G401 (cell line): ENCODE measurements at regions not wholly inside any gene's neighbourhood (a gene's known extent, or its start where the extent isn't known, plus 50 kb on each side); places are given as distances from the start of the nearest gene placed in this dataset.

Experiments used
- DNase-seq: peaks from one replicate; pipeline ENCODE4 v3.0.0-alpha.2; 2015; ENCODE audit warnings: low spot score
- in situ Hi-C: cut with HindIII; loops from 2 replicates; pipeline ENCODE4 v1.10.0; 2016; ENCODE audit warnings: low sequenced_read_pairs, mixed read lengths

- no peak for DNase-seq
- in situ Hi-C loops: no loop called here
Observed at GRCh38 chr9:129359916-129360536, 182.0 kb upstream of the IER5L start.

DNA sequence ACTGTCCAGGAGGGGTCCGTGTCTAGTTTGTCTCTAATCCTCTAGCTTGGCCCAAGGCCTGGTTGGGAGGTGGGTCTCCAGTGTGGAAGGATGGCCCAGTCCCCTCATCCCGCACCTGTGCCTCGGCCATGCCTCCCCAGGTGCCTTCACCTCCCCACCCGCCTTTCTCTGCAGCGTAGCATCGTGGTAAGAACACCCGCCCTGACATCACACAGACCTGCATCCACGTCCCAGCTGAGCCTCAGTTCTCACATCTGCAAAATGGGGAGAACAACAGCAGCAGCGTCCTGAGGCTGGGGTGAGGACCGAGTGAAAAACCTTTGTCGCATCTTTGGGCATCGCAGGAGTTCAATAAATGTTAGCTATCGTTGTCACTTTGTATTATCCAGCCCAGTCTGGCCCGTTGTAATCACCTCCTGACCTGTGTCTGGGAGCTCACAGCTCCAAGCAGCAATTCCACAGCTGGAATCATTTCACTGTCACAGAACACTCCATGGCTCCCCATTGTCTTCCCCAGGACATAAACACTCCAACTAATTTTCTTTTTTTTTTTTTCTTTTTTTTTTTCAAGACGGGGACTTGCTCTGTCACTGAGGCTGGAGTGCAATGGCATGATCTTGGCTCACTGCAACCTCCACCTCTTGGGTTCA is 181.2 kb upstream of the IER5L start:
- in situ Hi-C loops: no loop called here
- no peak for DNase-seq

GRCh38 chr9:129358621-129359154 is 180.6 kb upstream of the IER5L start:
- in situ Hi-C loops: no loop called here

DNA sequence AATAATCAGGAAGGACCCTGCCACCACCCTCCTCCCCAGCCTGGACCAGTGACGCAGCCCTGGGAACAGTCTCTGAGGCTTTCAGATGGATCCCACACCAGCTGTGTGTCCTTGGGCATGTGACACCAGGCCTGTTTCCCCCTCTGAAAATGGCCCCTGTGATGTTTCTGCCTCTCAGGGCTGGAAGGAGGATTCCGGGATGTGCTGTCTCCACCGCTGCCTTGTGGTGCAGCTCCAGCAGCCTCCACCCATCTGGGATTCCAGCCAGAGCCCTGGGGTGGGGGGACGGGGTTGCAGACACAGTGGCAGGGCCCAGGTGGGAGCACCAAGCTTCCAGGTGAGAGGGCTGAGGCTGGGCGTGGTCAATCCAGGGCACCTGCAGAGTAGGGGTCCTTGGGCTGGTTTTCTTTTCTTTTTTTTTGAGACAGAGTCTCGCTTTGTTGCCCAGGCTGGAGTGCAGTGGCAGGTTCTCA is 179.7 kb upstream of the IER5L start:
- no peak for DNase-seq
- in situ Hi-C loops: no loop called here

More at GRCh38 chr9:129358621-129359154, 180.6 kb upstream of the IER5L start:
- no peak for DNase-seq

DNA sequence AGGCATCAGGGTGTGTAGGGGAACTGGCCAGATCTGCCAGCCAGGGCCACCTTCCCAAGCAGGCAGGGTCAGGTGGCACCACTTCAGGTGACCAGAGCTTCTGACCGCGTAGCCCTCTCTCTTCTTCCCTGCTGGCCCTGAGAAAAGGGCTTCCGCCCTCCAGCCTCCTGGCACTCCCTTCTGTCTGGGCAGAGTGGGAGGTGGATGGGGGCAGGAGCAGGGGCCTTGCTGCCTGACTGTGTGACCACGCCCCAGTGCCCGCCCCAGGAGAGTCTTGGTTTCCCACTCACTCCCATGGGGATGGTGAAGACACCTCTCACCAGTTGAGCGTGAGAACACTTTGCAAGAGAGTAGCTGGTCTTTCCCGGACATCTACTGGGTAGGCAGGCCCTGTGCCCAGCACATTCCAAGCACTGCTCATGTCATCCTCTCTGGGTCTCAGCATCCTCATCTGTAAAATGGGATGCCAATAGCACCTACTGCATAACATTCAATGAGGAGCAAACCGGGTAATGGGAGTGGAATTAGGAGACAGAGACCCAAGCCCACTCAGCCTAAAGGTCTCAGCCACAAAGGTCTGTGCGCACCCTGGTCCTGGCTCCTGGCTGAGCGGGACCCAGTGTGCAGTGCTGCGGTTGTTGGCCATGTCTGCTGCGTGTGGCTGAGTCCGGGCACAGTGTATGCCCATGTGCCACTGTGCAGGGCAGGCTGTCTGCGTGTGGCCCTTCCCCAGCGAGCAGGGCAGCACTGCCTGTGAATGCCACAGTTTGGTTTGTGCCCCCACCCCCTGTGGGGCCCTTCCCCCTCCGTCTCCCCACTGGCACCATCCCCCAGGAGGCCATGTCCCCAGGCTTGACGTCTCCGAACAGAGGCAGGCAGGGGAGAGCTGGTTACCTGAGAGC is 179.1 kb upstream of the IER5L start:
- DNase-seq: no peak
- in situ Hi-C loops: no loop called here

- no peak for DNase-seq
- in situ Hi-C loops: no loop called here
Observed at GRCh38 chr9:129355631-129356030, 177.6 kb upstream of the IER5L start.

DNA sequence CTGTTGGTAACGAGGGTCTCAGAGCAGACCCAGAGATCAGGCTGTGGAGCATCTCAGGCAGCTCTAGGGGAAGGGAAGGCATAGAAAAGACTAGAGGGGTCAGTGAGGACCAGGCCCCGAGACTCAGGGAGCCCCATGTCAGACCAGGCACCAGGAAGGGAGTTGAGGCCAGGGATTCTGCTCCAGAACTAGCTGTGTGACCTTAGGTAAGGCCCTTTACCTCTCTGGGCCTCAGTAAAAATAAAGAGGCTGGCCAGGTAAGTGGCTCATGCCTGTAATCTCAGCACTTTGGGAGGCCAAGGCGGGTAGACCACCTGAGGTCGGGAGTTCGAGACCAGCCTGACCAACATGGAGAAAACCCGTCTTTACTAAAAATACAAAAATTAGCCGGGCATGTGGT is 176.4 kb upstream of the IER5L start:
- in situ Hi-C loops: no loop called here
- no peak for DNase-seq

- in situ Hi-C loops: no loop called here
- no peak for DNase-seq
Observed at GRCh38 chr9:129353697-129354336, 175.8 kb upstream of the IER5L start.

GRCh38 chr9:129352146-129352865 is 174.2 kb upstream of the IER5L start:
- no peak for DNase-seq
- in situ Hi-C loops: no loop called here

DNA sequence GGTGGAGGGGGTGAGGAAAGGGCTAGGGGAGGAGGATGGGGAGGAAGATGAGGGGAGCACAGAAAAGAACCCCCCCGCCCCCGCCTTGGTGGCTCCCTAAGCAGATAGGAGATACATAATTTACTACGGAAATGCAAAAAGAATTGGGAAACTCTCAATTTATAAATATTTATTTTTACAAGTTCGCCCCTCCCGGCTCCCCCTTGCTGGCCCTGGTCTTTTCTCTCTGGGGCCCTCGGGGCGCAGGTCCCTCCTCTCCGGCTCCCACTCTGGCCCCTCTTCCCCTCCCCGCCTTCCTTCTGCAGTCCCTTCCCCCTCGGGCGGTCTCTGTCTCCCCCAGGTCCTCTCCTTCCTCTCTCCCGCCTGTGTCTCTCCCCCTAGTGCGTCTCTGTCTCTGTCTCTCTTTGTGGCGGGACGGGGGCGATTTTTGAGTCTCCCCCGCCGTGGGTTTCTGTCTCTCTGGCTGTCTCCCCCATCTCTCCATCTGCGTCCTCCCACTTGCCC is 173.6 kb upstream of the IER5L start:
- in situ Hi-C loops: no loop called here
- peak; percentile 36 for DNase-seq

DNA sequence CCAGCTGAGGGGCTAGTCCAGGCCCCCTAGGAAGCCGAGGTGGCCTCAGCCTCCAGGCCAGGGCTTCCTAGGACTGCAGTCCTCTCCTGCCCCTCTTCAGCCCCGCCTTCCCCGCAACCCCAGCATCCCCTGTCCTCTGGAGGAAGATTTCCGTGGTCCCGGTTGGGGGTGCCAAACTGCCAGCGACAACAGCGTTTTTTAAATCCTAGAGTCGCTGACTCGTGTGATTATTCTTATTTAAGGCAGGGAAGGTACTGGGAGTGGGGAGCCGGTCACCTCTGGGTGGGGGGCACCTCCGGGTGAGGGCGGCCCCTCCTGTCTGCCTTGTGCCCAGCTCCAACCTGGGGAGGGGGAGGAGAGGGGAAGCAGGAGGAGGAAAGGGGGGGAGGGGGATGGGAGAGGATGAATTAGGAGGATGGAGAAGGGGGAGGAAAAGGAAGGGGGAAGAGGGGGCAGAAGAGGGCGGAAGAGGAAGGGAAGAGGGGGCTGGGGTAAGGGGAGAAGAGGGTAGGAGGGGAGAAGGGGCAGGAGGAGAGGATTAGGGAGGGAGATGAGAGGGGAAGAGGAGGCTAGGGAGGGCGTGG is 173.1 kb upstream of the IER5L start:
- peak; percentile 39 for DNase-seq
- in situ Hi-C loops: no loop called here

DNA sequence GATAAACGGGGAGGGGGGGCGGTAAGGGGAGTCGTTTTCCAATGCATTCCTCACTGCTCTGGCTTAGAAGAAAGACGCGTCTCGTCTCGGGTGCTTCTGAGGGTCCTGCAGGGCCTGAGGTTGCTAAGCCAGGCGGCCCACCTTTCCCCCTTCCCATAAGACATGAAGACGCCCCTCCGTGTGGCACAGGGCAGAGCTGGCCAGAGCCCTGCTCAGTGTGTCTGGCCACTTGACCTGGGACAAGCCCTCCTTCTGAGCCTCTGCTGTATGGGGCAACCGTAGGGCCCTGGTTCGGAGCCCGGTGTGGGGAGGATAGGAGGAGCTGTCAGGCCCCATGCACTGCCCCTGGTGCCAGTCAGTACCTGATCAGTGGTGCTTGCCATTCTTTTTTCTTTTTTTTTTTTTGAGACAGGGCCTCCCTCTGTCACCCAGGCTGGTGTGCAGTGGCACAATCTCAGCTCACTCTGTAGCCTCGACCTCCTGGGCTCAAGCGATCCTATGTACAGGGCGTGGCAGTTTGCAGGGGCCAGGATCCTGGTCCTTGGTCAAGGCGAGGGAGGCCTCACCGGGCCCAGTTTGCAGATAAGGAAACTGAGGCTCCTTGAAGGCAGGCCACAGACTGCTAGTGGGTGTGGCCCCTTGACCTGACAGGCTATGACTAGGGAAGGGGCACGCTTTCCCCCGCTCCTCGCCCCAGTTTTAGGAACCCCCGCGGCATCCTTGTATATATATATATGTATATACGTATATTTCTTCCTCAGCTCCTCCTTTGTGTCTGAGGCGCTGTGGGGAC is 172.3 kb upstream of the IER5L start:
- in situ Hi-C loops: no loop called here
- DNase-seq: no peak

DNA sequence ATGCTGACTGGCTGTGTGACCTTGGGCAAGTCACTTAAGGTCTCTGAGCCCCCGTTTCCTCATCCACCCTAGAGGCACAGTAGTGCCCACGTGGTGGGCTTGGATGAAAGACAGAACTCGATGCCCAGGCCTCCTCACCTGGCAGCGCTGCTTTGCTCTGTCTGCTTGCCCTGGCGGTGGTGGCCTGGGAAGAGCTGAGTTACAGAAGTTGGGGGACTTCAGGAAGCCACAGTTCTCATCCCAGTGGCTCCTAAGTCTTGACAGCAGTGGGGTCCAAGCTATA is 171.5 kb upstream of the IER5L start:
- in situ Hi-C loops: no loop called here

GRCh38 chr9:129348890-129349664 is 171.0 kb upstream of the IER5L start:
- DNase-seq: no peak
- in situ Hi-C loops: no loop called here

More for the DNA sequence above, 171.5 kb upstream of the IER5L start:
- DNase-seq: no peak

DNA sequence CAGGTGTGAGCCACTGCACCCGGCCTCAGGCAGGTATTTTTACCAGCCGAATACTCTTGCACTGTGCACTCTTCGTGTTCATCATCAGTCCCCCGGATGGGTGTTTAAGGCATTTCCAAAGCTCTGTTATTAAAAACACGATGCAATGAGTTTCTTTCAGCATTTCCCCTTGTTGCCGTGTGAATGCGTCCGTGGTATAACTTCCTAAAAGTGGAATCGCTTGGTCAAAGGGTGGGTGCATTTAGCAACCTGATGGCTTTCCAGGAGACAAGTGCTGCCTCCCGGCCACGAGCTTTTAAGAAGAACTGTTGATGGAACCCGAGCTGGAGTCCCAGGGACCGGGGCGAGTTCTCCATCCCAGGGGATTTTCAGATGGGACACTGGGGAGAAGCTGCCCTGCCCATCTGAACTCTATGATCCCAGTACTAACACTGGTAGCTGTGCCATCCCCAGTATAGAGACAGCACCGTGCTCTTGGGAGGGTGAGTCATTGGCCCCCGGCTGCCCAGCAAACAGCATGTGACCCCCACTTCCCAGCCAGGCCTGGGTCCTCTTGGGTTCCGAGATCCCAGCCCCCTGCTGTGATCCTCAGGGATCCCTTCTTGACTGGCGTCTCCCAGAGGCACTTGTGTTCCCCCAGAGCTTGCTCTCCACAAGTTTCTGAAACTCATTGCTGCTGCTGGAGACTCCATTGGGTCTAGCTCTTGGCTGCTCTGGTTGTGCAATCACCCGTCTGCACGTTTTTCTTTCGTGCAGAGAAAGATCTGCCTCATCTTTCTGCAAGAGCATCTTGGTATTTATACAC is 169.5 kb upstream of the IER5L start:
- in situ Hi-C loops: no loop called here
- no peak for DNase-seq

DNA sequence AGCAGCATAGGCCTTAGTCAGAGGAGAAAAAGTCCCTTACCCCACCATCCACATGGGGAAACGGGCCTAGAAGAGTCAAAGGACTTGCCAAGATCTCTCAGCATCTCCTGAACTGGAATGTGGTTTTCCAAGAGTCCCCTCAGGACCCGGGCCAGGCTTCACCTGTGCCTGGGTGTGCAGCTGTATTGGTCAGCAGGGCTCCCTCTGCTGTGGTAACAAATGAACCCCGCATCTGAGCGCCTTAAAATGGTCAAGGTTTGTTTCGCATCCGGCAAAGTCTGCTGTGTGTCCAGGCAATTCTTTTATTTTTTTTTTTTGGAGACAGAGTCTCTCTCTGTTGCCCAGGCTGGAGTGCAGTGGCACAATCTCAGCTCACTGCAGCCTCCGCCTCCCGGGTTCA is 168.0 kb upstream of the IER5L start:
- in situ Hi-C loops: no loop called here
- no peak for DNase-seq
